GM12875 (cell line): ENCODE measurements at regions not wholly inside any gene's neighbourhood (a gene's known extent, or its start where the extent isn't known, plus 50 kb on each side); places are given as distances from the start of the nearest gene placed in this dataset.
A peak's percentile ranks its signal among the peaks of the same experiment; 100 is the strongest.

Experiments
- H3K4me3 ChIP-seq: one replicate; pipeline ENCODE4 v1.5.1; 2011; ENCODE audit warnings: low read depth, low read length, control low read depth
- CTCF ChIP-seq: IDR thresholded peaks from 2 replicates; pipeline ENCODE4 v1.5.1; 2011; ENCODE audit warnings: low read depth, mild to moderate bottlenecking, control low read depth, inconsistent platforms, low read length, moderate library complexity, borderline replicate concordance; ENCODE audit not compliant: insufficient read depth

GRCh38 chr4:153143527-153144348 lies 60.5 kb upstream of the TRIM2 start:
- H3K4me3 ChIP-seq, result no peak overlapping the region

DNA sequence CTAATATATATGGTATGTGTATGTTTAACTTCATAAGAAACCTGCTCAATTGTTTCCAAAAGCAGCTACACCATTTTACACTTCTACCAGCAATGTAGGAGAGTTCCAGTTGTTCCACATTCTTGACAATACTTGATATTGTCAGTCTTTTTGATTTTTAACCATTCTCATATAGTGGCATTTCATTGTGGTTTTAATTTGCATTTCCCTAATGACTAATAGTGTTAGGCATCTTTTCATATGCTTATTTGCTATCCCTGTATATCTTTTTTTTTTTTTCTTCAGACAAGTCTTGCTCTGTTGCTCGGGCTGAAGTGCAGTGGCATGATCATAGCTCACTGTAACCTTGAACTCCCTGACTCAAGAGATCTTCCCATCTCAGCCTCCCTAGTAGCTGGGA lies 58.2 kb upstream of the TRIM2 start:
- no peak overlapping the region for H3K4me3 ChIP-seq
- no peak for TF ChIP-seq CTCF

More at GRCh38 chr4:153143527-153144348, 60.5 kb upstream of the TRIM2 start:
- TF ChIP-seq CTCF, result no peak

DNA sequence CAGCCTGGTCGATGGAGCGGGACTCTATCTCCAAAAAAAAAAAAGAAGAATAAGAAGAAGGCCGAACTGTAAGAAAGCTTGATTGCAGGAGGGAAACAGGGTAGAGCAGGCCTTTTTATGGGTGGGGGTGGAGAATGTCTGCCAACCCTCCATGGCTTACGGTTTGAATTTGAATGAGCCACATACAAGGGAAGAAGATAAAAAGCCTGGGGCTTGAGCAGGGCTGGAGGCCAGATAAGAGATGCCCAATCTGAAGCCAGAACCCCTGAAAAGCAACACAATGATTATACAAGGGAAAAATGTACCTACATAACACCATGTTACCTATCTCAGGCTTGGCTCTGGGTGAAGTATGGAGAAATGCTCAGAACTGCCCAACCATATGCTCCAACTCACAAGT lies 57.3 kb upstream of the TRIM2 start:
- no peak overlapping the region for H3K4me3 ChIP-seq
- TF ChIP-seq CTCF, result no peak

- TF ChIP-seq CTCF, result no peak
Measured at GRCh38 chr4:153148791-153149190, 55.5 kb upstream of the TRIM2 start.

DNA sequence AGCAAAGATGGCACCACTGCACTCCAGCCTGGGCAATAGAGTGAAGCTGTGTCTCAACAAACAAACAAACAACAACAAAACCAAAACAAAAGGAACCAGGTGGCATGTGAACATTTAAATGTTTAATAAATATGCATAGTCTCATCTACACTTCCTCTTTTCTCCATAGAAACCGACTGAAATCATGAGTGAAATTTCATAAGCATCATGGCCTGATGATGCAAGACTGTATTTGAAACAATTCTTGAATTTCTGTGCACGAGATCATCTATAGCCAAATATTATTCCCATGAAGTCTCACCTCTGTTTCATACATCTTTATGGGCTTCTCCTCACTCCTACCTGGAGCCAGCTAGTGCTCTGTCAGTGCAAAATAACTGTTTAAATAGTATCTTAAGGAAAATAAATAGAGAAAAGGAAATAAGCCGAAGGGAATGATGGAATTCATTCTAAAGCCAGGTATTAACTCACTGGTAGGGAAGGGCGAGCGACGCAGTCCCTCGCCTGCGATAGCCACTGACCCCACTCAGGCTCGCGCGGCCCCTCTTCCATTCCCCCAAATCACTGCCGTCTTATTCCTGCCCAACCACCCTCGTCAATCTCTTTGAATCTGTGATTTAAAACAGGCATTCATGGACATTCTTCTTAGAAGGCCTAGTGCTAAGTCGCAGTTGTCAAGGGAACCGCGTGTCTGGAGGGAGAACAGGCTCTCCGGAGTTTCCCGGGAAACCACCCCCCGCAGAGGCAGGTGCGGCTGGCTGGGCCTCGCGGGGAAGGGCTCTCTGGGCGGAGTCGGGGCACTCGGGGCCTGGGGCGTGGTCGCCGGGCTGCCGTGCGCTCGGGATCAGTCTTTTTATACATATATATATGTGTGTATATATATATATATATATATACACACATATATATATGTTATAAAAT lies 52.4 kb upstream of the TRIM2 start:
- TF ChIP-seq CTCF, result no peak
- H3K4me3 ChIP-seq, result no peak overlapping the region

More at GRCh38 chr4:153148791-153149190, 55.5 kb upstream of the TRIM2 start:
- no peak overlapping the region for H3K4me3 ChIP-seq

- no peak for TF ChIP-seq CTCF
- H3K4me3 ChIP-seq, result peak overlapping the region; percentile 39
Measured at GRCh38 chr4:153152501-153153338, 51.5 kb upstream of the TRIM2 start.
